Large intestine (tissue), 3 donors: ENCODE measurements at regions not wholly inside any gene's neighbourhood (a gene's known extent, or its start where the extent isn't known, plus 50 kb on each side); places are given as distances from the start of the nearest gene placed in this dataset.
"Not testable (repeated sequence)": the region's sequence is repeated elsewhere in the genome, so short reads cannot be mapped to it uniquely, and the experiment has no call there.

ENCODE experiments used
- DNase-seq, 2 donors: peaks; one replicate each; pipeline versions ENCODE4 v3.0.0 to v3.0.0-alpha.2; 2013
- H3K27ac ChIP-seq: one replicate; pipeline ENCODE4 v1.5.1; 2013; ENCODE audit warnings: low read length
- H3K27me3 ChIP-seq: 2 replicates; pipeline ENCODE4 v1.6.1; 2013; ENCODE audit warnings: low read length; ENCODE audit not compliant: control insufficient read depth, insufficient read depth
- H3K36me3 ChIP-seq: 2 replicates; pipeline ENCODE4 v1.6.1; 2013; ENCODE audit warnings: low read length; ENCODE audit not compliant: control insufficient read depth, insufficient read depth
- H3K4me1 ChIP-seq: one replicate; pipeline ENCODE4 v1.6.1; 2013; ENCODE audit warnings: low read length; ENCODE audit not compliant: control insufficient read depth, insufficient read depth
- H3K4me3 ChIP-seq: one replicate; pipeline ENCODE4 v1.5.1; 2013; ENCODE audit warnings: low read length
- H3K9me3 ChIP-seq: one replicate; pipeline ENCODE4 v1.6.1; 2013; ENCODE audit warnings: mild to moderate bottlenecking, low read depth, low read length, moderate library complexity; ENCODE audit not compliant: control insufficient read depth
- WGBS: methylation state at CpG from one replicate; pipeline ENCODE4 v1.1.5; 2013; ENCODE audit warnings: low lambda C conversion rate; ENCODE audit not compliant: insufficient coverage; 5-methylcytosine and 5-hydroxymethylcytosine counted together

- H3K9me3 ChIP-seq, H3K36me3 ChIP-seq, H3K4me1 ChIP-seq, H3K27ac ChIP-seq, H3K4me3 ChIP-seq, DNase-seq, H3K27me3 ChIP-seq: not testable (repeated sequence)
- WGBS: no CpG with 5 or more reads among the region's 28 CpGs
Measured at GRCh38 chr2:177007726-177008125, 204.9 kb upstream of the HNRNPA3 start.

- not testable (repeated sequence) for H3K27me3 ChIP-seq, H3K27ac ChIP-seq, H3K4me3 ChIP-seq, H3K36me3 ChIP-seq, H3K9me3 ChIP-seq, DNase-seq, H3K4me1 ChIP-seq
- 83% methylated on average over 1 of the region's 17 CpGs for WGBS
Measured at GRCh38 chr2:177008662-177009061, 203.9 kb upstream of the HNRNPA3 start.

- H3K27ac ChIP-seq: no peak overlapping the region
- peaks cover 2% of the 10 kb centered on the region for H3K27me3 ChIP-seq
- H3K36me3 ChIP-seq: no peaks in the 10 kb centered on the region
- no peak for DNase-seq
- no peaks in the 10 kb centered on the region for H3K4me1 ChIP-seq
- 100% methylated on average over 1 of the region's 6 CpGs for WGBS
- H3K4me3 ChIP-seq: no peak overlapping the region
- H3K9me3 ChIP-seq: peaks cover 7% of the 10 kb centered on the region
Measured at GRCh38 chr2:177010146-177010545, 202.4 kb upstream of the HNRNPA3 start.

- H3K9me3 ChIP-seq: peaks cover 7% of the 10 kb centered on the region
- no CpG with 5 or more reads among the region's 1 CpG for WGBS
- H3K36me3 ChIP-seq: no peaks in the 10 kb centered on the region
- H3K27ac ChIP-seq: no peak overlapping the region
- peaks cover 2% of the 10 kb centered on the region for H3K27me3 ChIP-seq
- no peak overlapping the region for H3K4me3 ChIP-seq
- no peak for DNase-seq
- H3K4me1 ChIP-seq: no peaks in the 10 kb centered on the region
Measured at GRCh38 chr2:177010861-177011260, 201.7 kb upstream of the HNRNPA3 start.

DNA sequence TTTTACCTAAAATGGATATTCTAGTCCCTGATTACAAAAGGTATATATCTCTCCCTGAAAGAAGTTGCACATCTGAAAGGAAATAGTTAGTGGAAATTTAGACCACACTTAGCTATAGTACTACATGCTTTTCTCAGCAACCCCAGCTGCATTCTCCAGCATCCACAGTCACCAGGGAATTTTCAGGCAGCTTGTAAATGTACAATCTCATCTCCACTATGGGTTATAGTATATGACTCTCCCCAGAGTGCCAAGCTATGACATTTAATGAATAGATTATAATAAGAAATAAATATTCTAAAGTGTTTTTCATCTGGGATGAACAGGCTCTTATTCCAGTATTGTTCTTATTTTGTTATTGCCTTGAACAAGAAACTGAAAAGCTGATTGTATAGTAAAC is 197.6 kb upstream of the HNRNPA3 start:
- no peak for DNase-seq
- Histone ChIP-seq H3K27ac (no peak overlapping the region), H3K4me1 (no peaks in the 10 kb centered on the region)

DNA sequence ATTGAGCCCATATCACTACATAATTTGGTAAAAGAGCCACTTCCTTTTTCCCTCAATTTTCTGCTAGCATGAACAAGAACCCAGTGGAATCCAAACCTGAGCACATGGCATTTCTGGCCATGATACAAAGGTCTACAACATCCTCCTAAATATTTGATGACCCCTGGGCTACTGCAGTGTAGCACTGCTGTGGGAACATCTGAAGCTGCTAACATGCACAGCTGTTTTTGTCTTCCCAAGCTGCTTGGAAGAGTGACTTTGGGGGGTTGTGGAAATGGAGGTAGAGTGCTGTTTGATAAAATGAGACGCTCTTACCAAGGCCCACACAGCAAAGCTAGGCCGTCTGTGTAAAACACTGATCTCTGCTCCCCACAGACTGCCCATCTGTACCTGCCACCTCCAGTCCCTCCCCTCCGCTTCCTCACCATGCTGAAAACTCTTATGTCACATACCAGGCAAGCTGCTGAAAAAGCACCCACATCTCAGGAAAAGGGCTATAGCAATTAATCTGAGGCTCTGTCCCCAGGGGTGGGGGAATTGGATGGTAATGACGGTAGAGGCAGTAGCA is 197.2 kb upstream of the HNRNPA3 start:
- DNase-seq: no peak
- Histone ChIP-seq H3K4me3 (no peak overlapping the region), H3K36me3 (no peaks in the 10 kb centered on the region)

More for the DNA sequence above, 197.6 kb upstream of the HNRNPA3 start:
- Histone ChIP-seq H3K27me3 (peaks cover 7% of the 10 kb centered on the region), H3K36me3 (no peaks in the 10 kb centered on the region), H3K4me3 (no peak overlapping the region), H3K9me3 (no peaks in the 10 kb centered on the region)

DNA sequence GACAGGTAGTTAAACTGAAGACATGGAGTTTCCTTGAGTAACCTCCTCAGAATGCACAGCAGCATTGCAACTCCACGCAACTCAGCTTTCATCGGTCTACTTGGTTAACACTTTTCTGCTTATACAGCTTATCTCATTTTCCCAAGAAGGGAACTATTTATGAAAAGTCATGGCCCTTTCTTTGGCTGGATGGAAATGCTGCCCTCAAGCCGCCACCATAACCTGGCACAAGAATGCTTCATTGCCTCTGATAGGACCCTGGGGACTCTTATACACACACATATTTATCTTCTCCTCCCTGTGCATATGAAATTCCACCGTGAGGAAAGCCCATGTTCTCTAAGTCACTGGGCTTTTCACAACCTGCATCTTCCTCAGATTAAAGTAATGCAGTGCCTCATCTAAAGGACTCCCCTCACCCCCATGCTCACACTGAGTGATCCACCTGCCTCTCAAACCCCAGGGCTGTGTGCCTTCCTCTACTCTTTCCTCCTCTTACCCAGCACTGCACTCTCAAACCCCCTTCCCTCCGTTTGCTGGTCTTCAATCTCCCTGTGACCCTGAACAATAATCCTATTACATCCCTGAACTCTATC is 192.0 kb upstream of the HNRNPA3 start:
- no peak for DNase-seq
- 80% methylated on average over 2 of the region's 5 CpGs for WGBS
- Histone ChIP-seq H3K9me3 (no peaks in the 10 kb centered on the region), H3K4me3 (no peak overlapping the region), H3K27ac (no peak overlapping the region), H3K36me3 (no peaks in the 10 kb centered on the region), H3K4me1 (no peaks in the 10 kb centered on the region), H3K27me3 (peaks cover 12% of the 10 kb centered on the region)

More for the DNA sequence above, 197.2 kb upstream of the HNRNPA3 start:
- H3K9me3 ChIP-seq: no peaks in the 10 kb centered on the region
- no peak overlapping the region for H3K27ac ChIP-seq
- no peaks in the 10 kb centered on the region for H3K4me1 ChIP-seq
- WGBS: no CpG with 5 or more reads among the region's 4 CpGs
- peaks cover 5% of the 10 kb centered on the region for H3K27me3 ChIP-seq

DNA sequence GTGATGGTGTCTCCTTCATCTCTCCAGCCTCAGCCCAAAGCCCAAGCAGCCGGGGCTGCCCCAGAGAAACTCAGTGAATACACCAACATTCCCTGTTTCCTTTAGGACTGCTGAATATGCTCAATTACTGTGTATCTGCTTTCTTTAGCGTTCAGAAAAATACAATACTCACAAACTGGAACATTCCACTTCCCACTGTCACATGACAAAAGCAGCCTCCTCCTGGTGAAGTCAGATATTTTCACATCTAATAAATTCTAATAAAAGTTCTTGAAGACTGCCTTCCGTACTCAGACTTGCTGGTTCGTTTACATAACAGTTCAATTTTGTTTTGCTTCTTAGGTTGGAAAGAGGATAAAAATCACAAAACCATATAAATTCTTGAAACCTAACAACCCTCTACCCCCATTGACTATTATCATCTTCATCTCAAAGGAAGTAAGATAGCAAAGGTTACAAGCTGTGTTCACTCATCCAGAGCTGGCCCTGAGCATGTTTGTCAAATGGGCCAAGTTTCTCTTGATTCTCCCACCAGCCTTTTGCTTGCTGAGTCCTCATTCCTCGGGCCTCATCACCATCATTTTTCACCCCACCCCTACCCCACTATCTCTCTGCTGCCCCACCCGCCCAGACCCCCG is 190.8 kb upstream of the HNRNPA3 start:
- no peaks in the 10 kb centered on the region for H3K36me3 ChIP-seq
- no peak overlapping the region for H3K4me3 ChIP-seq
- DNase-seq: no peak
- WGBS: 60% methylated on average over 1 of the region's 7 CpGs
- H3K9me3 ChIP-seq: no peaks in the 10 kb centered on the region
- H3K27me3 ChIP-seq: peaks cover 21% of the 10 kb centered on the region
- H3K4me1 ChIP-seq: no peaks in the 10 kb centered on the region
- no peak overlapping the region for H3K27ac ChIP-seq

DNA sequence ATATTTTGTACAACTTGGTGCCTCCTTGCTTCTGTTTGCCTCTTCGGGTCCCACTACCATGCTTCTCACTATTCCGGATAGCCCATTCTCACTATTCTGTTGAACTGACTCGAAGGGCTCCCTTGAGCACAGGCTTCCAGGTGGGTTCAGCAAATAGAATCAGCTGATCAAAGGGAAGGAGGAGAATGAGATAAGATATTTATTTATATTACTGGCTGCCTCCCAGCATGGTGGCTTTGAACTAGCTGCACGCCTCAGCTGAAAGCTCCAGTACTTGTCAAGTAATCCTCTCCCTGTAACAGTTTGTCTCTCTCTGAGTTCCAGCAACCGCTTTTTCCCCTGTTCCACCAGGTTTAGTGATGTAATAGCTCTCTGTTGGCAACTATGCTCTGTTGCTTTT is 187.8 kb upstream of the HNRNPA3 start:
- Histone ChIP-seq H3K36me3 (no peaks in the 10 kb centered on the region), H3K27me3 (peaks cover 16% of the 10 kb centered on the region), H3K27ac (no peak overlapping the region), H3K4me3 (no peak overlapping the region), H3K9me3 (no peaks in the 10 kb centered on the region), H3K4me1 (no peaks in the 10 kb centered on the region)
- WGBS: 40% methylated on average over 2 of the region's 5 CpGs
- no peak for DNase-seq

GRCh38 chr2:177026253-177026652 is 186.3 kb upstream of the HNRNPA3 start:
- Histone ChIP-seq H3K9me3 (no peaks in the 10 kb centered on the region), H3K4me3 (no peak overlapping the region), H3K36me3 (no peaks in the 10 kb centered on the region), H3K27ac (no peak overlapping the region), H3K27me3 (peaks cover 26% of the 10 kb centered on the region), H3K4me1 (no peaks in the 10 kb centered on the region)
- WGBS: no CpG with 5 or more reads among the region's 2 CpGs
- DNase-seq: no peak

- no peak overlapping the region for H3K4me3 ChIP-seq
- WGBS: 67% methylated on average over 1 of the region's 2 CpGs
- H3K27ac ChIP-seq: no peak overlapping the region
- H3K36me3 ChIP-seq: no peaks in the 10 kb centered on the region
- no peaks in the 10 kb centered on the region for H3K9me3 ChIP-seq
- peaks cover 31% of the 10 kb centered on the region for H3K27me3 ChIP-seq
- H3K4me1 ChIP-seq: no peaks in the 10 kb centered on the region
- no peak for DNase-seq
Measured at GRCh38 chr2:177026956-177027355, 185.6 kb upstream of the HNRNPA3 start.
